Medulla oblongata (tissue), 1 donor: ENCODE measurements at regions not wholly inside any gene's neighbourhood (a gene's known extent, or its start where the extent isn't known, plus 50 kb on each side); places are given as distances from the start of the nearest gene placed in this dataset.

Experiments
- DNase-seq: peaks from one replicate; pipeline ENCODE4 v3.0.0-alpha.2; 2015; ENCODE audit errors: extremely low spot score

DNA sequence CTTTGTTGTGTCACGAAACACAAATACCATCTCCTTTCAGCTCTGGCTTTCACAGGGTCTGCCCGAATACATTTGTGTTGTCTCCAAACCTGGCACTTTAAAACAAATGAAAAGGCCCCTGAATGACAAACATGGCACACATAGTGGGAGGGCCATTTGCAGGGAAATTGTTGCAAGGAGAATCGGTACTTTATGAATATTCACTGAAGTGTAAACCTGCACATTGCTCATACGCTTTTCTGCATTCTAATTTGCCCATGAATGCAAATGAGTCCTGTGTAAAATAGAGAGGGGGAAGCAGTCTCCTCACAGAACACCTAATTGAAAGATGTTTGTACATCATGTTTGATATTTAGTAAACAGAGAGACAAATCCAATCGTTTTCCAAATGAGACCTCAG lies 82.7 kb upstream of the PCDH8 start:
- DNase-seq, result no peak

- DNase-seq, result no peak
Measured at GRCh38 chr13:52929846-52930245, 81.4 kb upstream of the PCDH8 start.

DNA sequence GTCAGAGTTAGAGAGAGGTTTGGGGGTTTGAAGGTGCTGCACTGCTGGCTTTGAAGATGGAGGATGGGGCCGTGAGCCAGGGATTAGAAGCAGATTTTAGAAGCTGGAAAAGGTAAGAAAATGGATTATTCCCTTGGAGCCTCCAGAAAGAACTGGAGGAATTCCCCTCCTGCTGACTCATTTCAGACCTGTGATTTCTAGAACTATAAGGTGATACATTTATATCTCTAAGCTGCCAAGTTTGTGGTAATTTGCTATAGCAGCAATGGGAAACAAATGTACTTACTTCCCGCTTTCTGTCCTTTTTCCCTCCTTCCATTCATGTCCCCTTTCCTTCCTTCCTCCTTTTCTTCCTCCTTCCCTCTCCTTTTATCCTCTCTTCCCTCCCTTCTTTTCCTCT lies 78.5 kb upstream of the PCDH8 start:
- no peak for DNase-seq

DNA sequence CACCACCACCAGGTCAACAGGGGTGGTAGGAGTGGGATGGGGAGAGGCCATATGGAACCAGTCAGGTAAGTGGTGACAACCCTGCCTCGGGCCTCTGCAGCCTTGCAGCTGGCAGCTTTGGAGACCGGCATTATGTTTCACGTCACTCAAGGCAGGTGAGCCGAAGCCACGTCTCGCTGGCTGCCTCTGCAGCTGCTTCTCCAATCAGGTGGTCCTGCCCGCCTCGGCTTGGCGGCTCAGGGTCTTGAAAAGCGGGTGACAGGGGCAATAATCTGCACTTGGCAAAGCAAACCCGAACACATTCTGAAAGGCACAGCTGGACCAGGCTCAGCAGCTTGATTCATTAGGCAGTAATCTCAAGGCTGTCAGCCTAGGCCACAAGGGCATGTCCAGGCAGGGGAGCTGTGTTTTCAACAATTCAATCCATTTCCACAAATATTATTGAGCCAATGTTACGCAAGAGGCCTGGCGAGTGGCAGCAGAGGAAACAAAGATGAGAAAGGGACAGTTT lies 77.4 kb upstream of the PCDH8 start:
- DNase-seq, result no peak

GRCh38 chr13:52925251-52925650 lies 76.8 kb upstream of the PCDH8 start:
- no peak for DNase-seq

DNA sequence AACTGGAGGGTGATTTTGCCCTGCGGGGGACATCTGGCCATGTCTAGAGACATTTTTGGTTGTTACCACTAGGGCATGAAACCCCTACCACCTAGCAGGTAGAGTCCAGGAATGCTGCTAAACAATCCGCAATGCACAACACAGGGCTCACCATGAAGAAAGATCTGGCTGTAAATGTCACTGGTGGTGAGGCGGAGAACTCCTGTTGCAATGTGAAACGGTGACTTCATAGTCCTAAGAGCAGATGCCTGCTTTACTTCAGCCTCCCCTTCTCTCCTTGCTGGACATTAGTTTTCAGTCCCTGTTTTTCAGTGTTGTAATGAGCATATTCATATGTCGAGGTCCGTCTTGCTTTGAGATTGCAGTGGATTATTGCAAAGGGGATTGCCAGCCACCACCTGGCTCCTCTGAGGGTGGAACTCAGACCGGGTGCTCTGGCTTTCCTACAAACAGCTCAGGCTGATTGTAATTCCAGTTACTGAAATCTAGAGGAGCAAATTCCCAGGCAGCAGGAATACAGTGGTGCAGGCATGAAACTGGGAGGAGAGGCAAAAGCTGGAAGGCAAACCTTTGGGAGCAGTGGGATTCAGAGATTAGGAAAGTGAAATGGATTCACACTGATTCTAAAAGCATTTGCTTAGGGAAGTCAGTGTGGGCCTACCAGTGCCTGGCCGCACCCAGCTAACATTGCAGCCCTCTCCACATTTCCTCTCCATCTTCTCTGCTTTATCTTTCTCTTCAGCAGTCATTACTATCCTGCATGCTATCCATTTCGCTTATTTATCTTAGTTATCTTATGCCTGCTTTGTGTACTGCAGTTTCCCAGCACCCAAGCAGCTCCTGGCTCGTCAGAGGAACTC lies 76.1 kb upstream of the PCDH8 start:
- no peak for DNase-seq

- no peak for DNase-seq
Measured at GRCh38 chr13:52922961-52923360, 74.5 kb upstream of the PCDH8 start.

GRCh38 chr13:52921194-52921593 lies 72.8 kb upstream of the PCDH8 start:
- peak; percentile 84 for DNase-seq

DNA sequence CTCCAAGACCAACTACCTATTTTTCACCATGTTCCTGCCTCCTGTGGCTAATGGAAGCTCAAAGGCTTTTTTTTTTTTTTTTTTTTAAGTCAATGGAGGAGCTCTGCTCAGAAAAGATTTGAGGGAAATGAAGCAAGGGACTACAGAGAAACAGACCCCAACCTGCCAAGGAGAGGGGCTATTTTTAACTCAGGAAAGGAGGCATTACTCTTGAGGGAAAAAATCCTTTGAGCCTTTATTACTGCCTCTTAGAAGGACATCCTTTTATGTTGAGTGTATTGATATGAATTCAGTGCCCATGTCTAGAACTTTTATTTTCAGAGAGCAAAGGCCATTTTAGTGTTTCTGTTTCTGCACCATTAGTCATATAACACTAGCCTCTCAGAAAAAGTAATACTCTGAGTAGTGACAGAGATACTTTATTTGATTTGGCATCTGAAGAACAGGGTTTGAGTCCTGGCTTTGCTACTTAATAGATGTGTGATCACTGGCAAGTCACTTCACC lies 68.1 kb upstream of the PCDH8 start:
- no peak for DNase-seq

DNA sequence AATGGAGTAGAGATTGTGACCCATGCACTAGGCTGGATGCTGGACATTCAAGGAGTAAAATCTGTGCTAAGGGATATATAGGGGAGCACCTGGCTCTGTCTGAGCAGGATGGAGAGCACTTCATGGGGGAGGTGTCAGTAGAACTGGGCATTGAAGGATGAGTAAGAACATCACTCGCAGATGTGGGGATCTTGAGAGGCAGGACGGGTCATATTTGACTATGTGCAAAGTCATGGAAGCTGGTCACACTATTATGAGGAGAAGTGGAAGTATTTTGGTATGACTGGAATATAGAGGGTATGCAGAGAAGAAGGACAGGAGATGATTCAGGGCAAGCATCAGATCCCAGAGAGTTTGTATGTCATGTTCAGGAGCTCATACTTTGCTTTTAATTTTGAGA lies 62.9 kb upstream of the PCDH8 start:
- no peak for DNase-seq

GRCh38 chr13:52910318-52910717 lies 61.9 kb upstream of the PCDH8 start:
- DNase-seq, result peak; percentile 60

DNA sequence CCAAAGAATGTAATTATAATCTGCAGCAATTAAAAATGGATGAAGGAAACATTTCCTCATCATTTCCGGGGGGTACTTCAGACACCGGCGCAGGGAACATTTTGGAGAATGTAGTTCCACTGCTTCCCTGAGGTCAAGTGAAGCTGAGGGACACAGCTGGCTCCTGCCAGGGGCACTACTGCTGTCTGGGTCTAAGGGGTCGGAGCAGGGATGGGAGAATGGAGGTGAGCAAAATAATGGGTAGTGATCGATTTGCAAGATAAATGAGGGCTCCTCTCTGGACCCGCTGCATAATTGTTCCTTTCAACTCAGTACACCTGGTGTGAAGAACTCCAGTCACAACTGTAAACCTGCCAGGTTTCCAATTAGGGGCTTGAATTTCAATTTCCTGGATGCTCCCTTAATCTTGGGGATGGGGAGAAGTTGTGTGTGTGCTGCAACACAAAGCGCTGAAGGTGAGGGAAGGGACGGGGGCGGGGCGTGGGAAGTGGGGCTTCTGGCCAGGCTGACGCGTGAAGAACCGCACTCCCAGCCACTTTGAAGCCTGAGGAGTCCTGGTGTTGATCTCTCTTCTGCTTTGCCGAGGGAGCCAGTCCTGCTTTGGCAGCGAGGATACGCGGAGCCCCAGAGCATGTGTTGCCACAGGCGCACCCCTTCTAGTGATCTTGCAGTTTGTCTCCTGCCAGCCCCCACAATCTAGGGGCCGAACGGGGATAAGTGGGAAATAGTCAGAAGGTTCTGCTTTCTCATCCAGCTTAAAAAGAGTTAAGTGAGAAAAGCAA lies 57.9 kb upstream of the PCDH8 start:
- DNase-seq, result no peak

DNA sequence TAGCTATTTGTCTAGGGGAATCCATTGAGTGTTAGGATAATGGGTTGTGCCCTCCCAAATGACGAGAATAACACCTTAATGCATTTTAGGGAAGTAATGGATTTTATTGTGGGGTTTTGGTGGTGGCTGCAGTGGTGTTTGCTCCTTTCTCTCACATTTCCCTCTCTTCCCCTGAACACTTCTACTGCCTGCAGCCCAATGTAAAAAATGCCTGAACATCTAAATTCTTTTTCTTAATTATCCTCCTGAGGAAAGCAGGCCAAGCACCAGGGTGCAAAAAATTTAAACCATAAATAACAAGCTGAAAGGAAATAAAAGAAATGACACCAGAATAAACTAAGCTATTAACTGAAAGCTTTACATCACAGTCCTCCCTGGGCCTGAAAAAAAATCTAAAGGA lies 57.3 kb upstream of the PCDH8 start:
- no peak for DNase-seq

DNA sequence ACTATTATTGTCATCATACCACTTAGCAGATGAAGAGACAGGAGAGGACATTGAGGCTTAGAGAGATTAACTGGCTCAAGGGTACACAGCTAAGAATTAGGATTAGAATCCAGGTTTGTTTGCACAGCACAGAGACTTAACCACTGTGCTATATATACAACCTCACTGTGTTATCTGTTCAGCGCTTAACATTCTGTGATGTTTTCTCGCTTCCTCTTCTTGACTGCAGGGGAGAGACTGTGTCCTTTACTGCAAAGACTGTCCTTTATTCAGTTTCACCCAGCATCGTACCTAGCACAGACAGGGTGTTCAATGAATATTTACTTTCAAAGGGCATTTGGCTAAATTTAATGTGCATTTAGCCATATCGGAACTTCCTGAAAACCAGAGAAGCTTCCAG lies 54.9 kb upstream of the PCDH8 start:
- DNase-seq, result no peak

DNA sequence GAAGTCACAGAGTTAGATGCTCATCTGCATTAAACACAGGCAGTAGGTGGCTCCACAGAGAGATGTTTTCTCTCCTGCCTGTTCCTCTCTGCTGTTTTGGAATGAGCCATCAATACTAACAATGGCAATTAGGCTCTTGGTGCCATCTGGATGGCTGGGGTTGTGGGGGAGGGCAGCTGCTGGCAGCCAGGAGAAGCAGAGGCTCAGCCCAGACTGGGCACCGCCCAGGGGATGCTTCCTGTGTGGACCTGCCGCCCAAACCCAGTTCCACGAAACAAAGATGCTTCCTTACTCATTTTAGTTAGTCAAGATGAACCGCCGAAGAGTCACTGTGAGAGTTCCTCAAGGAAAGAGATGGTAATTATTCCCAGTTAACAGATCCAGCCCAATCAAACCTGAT lies 50.8 kb upstream of the PCDH8 start:
- DNase-seq, result no peak
